ENCODE measurements at regions not wholly inside any gene's neighbourhood (a gene's known extent, or its start where the extent isn't known, plus 50 kb on each side); places are given as distances from the start of the nearest gene placed in this dataset.

GRCh38 chr2:15074319-15074718 lies 441.8 kb downstream of the LRATD1 start:
- intact Hi-C loops (cut with DNase I) = no loop called here
- no peak for DNase-seq

GRCh38 chr2:15074751-15075700 lies 442.5 kb downstream of the LRATD1 start:
- intact Hi-C loops (cut with DNase I) = no loop called here
- peak in 3 of 10 donors; percentile 31 to 85 (median 40) for DNase-seq

DNA sequence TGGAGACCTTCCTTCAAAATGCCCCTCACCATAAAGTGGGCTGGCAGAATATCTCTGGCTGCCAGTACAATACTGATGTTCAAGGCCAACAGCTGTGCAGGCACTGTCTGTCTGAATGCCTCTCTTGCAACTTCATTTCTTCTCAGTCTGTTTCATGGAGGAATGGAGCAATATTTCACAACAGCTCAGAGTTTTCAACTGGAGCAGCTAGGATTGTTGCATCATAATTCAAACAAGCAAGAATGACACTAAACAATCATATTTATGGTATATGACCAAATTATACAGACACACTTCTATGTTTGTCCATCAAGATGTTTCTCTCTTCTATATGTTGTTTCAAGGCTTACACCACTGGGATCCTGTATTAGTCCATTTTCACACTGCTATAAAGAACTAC lies 444.2 kb downstream of the LRATD1 start:
- no peak for DNase-seq
- intact Hi-C loops (cut with DNase I) = no loop called here

GRCh38 chr2:15081356-15081755 lies 448.8 kb downstream of the LRATD1 start:
- intact Hi-C loops (cut with DNase I) = no loop called here
- no peak for DNase-seq

- intact Hi-C loops (cut with DNase I) = no loop called here
- DNase-seq = no peak
Measured at GRCh38 chr2:15082105-15083058, 449.9 kb downstream of the LRATD1 start.

- intact Hi-C loops (cut with DNase I) = no loop called here
- DNase-seq = no peak
Measured at GRCh38 chr2:15084826-15085489, 452.4 kb downstream of the LRATD1 start.

- intact Hi-C loops (cut with DNase I) = no loop called here
- DNase-seq = no peak
Measured at GRCh38 chr2:15092181-15092580, 459.7 kb downstream of the LRATD1 start.

- intact Hi-C loops (cut with DNase I) = no loop called here
- DNase-seq = no peak
Measured at GRCh38 chr2:15092691-15093090, 460.2 kb downstream of the LRATD1 start.

- no peak for DNase-seq
- intact Hi-C loops (cut with DNase I) = no loop called here
Measured at GRCh38 chr2:15094161-15094560, 461.6 kb downstream of the LRATD1 start.

GRCh38 chr2:15096873-15097272 lies 464.3 kb downstream of the NBAS start:
- DNase-seq = peak in 1 of 10 donors; percentile 13
- intact Hi-C loops (cut with DNase I) = no loop called here

- DNase-seq = no peak
Measured at GRCh38 chr2:15107137-15107536, 454.0 kb downstream of the NBAS start.

GRCh38 chr2:15111718-15112117 lies 449.4 kb downstream of the NBAS start:
- no peak for DNase-seq
- intact Hi-C loops (cut with DNase I) = no loop called here

More at GRCh38 chr2:15107137-15107536, 454.0 kb downstream of the NBAS start:
- intact Hi-C loops (cut with DNase I) = no loop called here

DNA sequence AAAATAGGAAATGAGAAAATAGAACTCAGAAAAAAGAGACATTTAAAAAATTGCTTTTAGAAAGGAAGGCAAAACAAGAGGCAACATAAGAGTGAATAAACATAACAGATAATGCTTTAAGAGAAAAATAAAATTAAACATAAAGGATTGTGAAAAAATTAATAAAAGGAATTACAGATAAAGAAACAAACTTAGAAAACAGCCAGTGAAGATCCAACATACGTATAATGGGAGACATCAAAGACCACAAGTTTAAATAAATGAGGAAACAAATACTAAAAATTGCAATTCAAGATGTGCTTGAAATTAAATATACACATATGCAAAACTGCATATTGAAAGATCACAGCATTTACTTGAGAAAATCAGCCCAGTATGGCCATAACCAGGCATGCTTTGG lies 448.9 kb downstream of the NBAS start:
- no peak for DNase-seq
- intact Hi-C loops (cut with DNase I) = no loop called here

DNA sequence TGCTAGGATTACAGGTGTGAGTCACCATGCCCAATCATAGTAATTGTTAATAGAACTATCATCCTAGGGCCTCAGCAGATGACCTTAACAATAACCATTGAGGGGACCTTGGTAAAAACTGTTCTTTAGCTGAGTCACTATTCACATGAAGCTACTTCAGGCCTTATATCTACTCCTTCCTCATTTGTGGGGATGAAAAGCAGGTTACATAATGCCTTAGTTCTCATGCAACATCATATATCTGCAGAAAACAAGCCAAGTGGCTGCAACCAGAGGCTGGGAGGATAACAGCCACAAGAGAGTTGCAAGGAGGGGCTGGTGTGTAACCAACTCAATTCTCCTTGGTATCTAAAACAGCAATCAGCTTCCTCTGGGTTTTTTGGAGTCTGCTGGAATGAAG lies 445.4 kb downstream of the NBAS start:
- intact Hi-C loops (cut with DNase I) = no loop called here
- DNase-seq = no peak

DNA sequence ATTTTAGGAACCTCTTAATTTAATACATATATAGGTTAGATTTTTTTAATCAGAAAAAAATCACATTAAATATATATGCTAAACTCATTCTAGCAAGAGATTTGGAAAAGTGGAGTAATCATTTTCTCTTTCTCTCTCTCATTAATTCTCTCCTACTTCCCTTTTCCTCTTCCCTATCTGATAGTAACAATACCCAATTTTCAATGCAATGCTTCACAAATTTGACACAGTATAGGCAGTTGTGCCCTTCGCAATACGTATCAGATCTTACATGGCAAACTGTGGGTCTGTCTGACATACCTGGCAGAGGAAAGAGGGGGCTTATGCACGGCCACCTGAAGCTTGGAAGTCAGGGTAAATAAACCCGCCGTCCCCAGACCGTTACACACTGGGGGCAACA lies 444.3 kb downstream of the NBAS start:
- no peak for DNase-seq
- intact Hi-C loops (cut with DNase I) = no loop called here

All from posterior cingulate gyrus (tissue), 11 donors.